ENCODE measurements at regions not wholly inside any gene's neighbourhood (a gene's known extent, or its start where the extent isn't known, plus 50 kb on each side); places are given as distances from the start of the nearest gene placed in this dataset.

DNA sequence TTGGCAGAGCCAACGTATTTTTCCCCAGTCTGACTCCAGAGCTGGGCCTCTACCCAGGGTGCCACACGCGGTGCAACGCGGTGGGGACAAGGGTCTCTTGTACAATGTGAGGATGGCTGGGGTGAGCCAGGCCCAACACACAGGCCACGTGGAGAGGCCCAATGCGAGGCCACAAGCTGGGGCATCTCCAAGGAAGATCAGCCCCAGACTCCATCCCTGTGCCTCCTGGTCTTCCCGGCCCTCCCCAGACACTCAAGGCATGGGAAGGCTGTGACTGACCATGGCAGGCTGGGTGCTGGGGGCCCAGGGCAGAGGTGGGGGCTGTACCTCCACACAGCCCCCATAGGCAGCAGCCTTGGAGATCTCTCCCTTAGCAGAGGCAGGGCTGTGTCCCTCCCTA lies 135.3 kb upstream of the FAM20C start:
- no peak for TF ChIP-seq TCF7L2 (IDR thresholded peaks at IDR 0.05; ENCODE audit: borderline replicate concordance, extremely low read depth, insufficient read depth, insufficient read length)
- TF ChIP-seq CEBPB (IDR thresholded peaks at IDR 0.05; ENCODE audit: low read depth): no peak
- TF ChIP-seq ZFX (IDR thresholded peaks at IDR 0.05): no peak
- no peak for TF ChIP-seq RAD21 (IDR thresholded peaks at IDR 0.05; ENCODE audit: low read depth)
- TF ChIP-seq, protein P1, sequence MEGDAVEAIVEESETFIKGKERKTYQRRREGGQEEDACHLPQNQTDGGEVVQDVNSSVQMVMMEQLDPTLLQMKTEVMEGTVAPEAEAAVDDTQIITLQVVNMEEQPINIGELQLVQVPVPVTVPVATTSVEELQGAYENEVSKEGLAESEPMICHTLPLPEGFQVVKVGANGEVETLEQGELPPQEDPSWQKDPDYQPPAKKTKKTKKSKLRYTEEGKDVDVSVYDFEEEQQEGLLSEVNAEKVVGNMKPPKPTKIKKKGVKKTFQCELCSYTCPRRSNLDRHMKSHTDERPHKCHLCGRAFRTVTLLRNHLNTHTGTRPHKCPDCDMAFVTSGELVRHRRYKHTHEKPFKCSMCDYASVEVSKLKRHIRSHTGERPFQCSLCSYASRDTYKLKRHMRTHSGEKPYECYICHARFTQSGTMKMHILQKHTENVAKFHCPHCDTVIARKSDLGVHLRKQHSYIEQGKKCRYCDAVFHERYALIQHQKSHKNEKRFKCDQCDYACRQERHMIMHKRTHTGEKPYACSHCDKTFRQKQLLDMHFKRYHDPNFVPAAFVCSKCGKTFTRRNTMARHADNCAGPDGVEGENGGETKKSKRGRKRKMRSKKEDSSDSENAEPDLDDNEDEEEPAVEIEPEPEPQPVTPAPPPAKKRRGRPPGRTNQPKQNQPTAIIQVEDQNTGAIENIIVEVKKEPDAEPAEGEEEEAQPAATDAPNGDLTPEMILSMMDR (IDR thresholded peaks at IDR 0.05 in 2 of 3, conservative IDR thresholded peaks at IDR 0.05 in 1 of 3; ENCODE audit: borderline replicate concordance in 1 of 3, insufficient read depth in 1 of 3, low read depth in 2 of 3, low read length in 2 of 3): no peak
- TF ChIP-seq POLR2A (IDR thresholded peaks at IDR 0.05; ENCODE audit: borderline replicate concordance, extremely low read depth, insufficient read depth, insufficient read length): no peak
- TF ChIP-seq POLR2AphosphoS5 (IDR thresholded peaks at IDR 0.05; ENCODE audit: low read depth, low read length): no peak
- TF ChIP-seq, protein P2, sequence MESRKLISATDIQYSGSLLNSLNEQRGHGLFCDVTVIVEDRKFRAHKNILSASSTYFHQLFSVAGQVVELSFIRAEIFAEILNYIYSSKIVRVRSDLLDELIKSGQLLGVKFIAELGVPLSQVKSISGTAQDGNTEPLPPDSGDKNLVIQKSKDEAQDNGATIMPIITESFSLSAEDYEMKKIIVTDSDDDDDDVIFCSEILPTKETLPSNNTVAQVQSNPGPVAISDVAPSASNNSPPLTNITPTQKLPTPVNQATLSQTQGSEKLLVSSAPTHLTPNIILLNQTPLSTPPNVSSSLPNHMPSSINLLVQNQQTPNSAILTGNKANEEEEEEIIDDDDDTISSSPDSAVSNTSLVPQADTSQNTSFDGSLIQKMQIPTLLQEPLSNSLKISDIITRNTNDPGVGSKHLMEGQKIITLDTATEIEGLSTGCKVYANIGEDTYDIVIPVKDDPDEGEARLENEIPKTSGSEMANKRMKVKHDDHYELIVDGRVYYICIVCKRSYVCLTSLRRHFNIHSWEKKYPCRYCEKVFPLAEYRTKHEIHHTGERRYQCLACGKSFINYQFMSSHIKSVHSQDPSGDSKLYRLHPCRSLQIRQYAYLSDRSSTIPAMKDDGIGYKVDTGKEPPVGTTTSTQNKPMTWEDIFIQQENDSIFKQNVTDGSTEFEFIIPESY (IDR thresholded peaks at IDR 0.05; ENCODE audit: extremely low read depth, insufficient replicate concordance, low read length): no peak
